Endodermal cell (in vitro differentiated cells): ENCODE measurements at regions not wholly inside any gene's neighbourhood (a gene's known extent, or its start where the extent isn't known, plus 50 kb on each side); places are given as distances from the start of the nearest gene placed in this dataset.

Experiments
- DNase-seq: peaks from one replicate; pipeline ENCODE4 v3.0.0-alpha.2; 2017
- H3K27ac ChIP-seq: 2 replicates; pipeline ENCODE4 v1.5.1; 2013; ENCODE audit warnings: mild to moderate bottlenecking, low read depth, low read length, moderate library complexity
- H3K27me3 ChIP-seq: 2 replicates; pipeline ENCODE4 v1.6.1; 2013; ENCODE audit warnings: mild to moderate bottlenecking, low read length, moderate library complexity; ENCODE audit not compliant: insufficient read depth, control insufficient read depth, poor library complexity, severe bottlenecking
- H3K36me3 ChIP-seq: 2 replicates; pipeline ENCODE4 v1.7.0; 2013; ENCODE audit warnings: mild to moderate bottlenecking, low read length, moderate library complexity; ENCODE audit not compliant: control insufficient read depth, insufficient read depth
- H3K4me1 ChIP-seq: one replicate; pipeline ENCODE4 v1.7.0; 2013; ENCODE audit warnings: low read length; ENCODE audit not compliant: control insufficient read depth, insufficient read depth
- H3K4me3 ChIP-seq: 2 replicates; pipeline ENCODE4 v1.5.1; 2013; ENCODE audit warnings: mild to moderate bottlenecking, low read length, moderate library complexity
- H3K9ac ChIP-seq: 2 replicates; pipeline ENCODE4 v1.6.1; 2013; ENCODE audit warnings: mild to moderate bottlenecking, low read length, moderate library complexity; ENCODE audit not compliant: poor library complexity, severe bottlenecking; ENCODE audit errors: extremely low read depth
- H3K9me3 ChIP-seq: 2 replicates; pipeline ENCODE4 v1.6.1; 2013; ENCODE audit warnings: mild to moderate bottlenecking, low read length, moderate library complexity; ENCODE audit not compliant: control insufficient read depth
- H3K27ac Mint-ChIP-seq: 2 replicates; pipeline ENCODE4 v1.8.0; 2020; ENCODE audit warnings: mixed read lengths
- H3K27me3 Mint-ChIP-seq: 2 replicates; pipeline ENCODE4 v1.8.0; 2021; ENCODE audit warnings: mild to moderate bottlenecking, mixed read lengths; ENCODE audit not compliant: insufficient read depth
- H3K36me3 Mint-ChIP-seq: 2 replicates; pipeline ENCODE4 v1.8.0; 2020; ENCODE audit warnings: low read depth, mixed read lengths
- H3K4me1 Mint-ChIP-seq: 2 replicates; pipeline ENCODE4 v1.8.0; 2020; ENCODE audit warnings: mixed read lengths
- H3K4me3 Mint-ChIP-seq: 2 replicates; pipeline ENCODE4 v1.8.0; 2020; ENCODE audit warnings: mild to moderate bottlenecking, moderate library complexity, mixed read lengths
- H3K9me3 Mint-ChIP-seq: 2 replicates; pipeline ENCODE4 v1.8.0; 2020; ENCODE audit warnings: mild to moderate bottlenecking, mixed read lengths
- WGBS, 2 experiments: methylation state at CpG; one replicate each; pipeline versions ENCODE4 v1.1.5 to v1.1.7; 2013; ENCODE audit warnings: missing lambda C conversion rate in 2 of 2, mixed read lengths in 1 of 2; ENCODE audit not compliant: insufficient coverage in 1 of 2, insufficient read length in 1 of 2; 5-methylcytosine and 5-hydroxymethylcytosine counted together
- TF ChIP-seq, protein P1 (sequence below): fragments of 200-600 bp; sonication (generic); conservative IDR thresholded peaks from 2 replicates; pipeline ENCODE4 v1.5.0; 2021; ENCODE audit warnings: antibody characterized with exemption, mild to moderate bottlenecking

- TF ChIP-seq, protein P1, sequence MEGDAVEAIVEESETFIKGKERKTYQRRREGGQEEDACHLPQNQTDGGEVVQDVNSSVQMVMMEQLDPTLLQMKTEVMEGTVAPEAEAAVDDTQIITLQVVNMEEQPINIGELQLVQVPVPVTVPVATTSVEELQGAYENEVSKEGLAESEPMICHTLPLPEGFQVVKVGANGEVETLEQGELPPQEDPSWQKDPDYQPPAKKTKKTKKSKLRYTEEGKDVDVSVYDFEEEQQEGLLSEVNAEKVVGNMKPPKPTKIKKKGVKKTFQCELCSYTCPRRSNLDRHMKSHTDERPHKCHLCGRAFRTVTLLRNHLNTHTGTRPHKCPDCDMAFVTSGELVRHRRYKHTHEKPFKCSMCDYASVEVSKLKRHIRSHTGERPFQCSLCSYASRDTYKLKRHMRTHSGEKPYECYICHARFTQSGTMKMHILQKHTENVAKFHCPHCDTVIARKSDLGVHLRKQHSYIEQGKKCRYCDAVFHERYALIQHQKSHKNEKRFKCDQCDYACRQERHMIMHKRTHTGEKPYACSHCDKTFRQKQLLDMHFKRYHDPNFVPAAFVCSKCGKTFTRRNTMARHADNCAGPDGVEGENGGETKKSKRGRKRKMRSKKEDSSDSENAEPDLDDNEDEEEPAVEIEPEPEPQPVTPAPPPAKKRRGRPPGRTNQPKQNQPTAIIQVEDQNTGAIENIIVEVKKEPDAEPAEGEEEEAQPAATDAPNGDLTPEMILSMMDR, result no peak
Measured at GRCh38 chr7:109407756-109408155, 838.1 kb downstream of the DNAJB9 start.

DNA sequence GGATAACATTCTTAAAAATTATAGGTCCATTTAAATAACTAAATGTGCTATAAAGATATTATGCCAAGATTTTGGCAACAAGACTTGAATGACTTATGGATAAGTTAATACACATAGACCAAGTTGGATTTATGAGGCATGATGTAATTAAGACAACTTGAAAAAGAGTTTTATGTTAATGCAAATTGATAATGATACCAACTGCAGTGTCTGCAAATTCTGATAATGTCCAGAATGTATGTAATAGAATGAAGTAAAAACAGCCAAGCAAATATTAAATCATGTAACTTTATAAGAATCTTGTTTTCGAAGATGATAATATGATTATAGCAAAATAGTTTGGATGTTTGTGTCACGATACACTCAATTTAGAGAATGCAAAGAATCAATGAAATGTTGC, 868.3 kb downstream of the DNAJB9 start:
- Mint-ChIP-seq H3K4me3 (no peak overlapping the region), H3K27me3 (no peaks in the 10 kb centered on the region), H3K36me3 (no peaks in the 10 kb centered on the region), H3K27ac (no peak overlapping the region), H3K9me3 (no peaks in the 10 kb centered on the region), H3K4me1 (no peaks in the 10 kb centered on the region)
- Histone ChIP-seq H3K27me3 (no peaks in the 10 kb centered on the region), H3K4me1 (no peaks in the 10 kb centered on the region), H3K9ac (no peak overlapping the region), H3K9me3 (no peaks in the 10 kb centered on the region), H3K27ac (no peak overlapping the region), H3K4me3 (no peak overlapping the region), H3K36me3 (no peaks in the 10 kb centered on the region)
- DNase-seq, result no peak
- TF ChIP-seq, protein P1, result no peak
- 85 to 94% methylated on average over 2 of the region's 2 CpGs for WGBS, 2 experiments

More at GRCh38 chr7:109407756-109408155, 838.1 kb downstream of the DNAJB9 start:
- Histone ChIP-seq H3K4me1 (no peaks in the 10 kb centered on the region), H3K27ac (no peak overlapping the region), H3K9me3 (no peaks in the 10 kb centered on the region), H3K9ac (no peak overlapping the region), H3K36me3 (no peaks in the 10 kb centered on the region), H3K4me3 (no peak overlapping the region), H3K27me3 (no peaks in the 10 kb centered on the region)
- no peaks in the 10 kb centered on the region for H3K27me3 Mint-ChIP-seq
- no peaks in the 10 kb centered on the region for H3K36me3 Mint-ChIP-seq
- H3K27ac Mint-ChIP-seq, result no peak overlapping the region
- 89 to 93% methylated on average over 3 of the region's 3 CpGs for WGBS, 2 experiments
- H3K4me3 Mint-ChIP-seq, result no peak overlapping the region
- peaks cover 2% of the 10 kb centered on the region for H3K4me1 Mint-ChIP-seq
- H3K9me3 Mint-ChIP-seq, result no peaks in the 10 kb centered on the region
- DNase-seq, result no peak

DNA sequence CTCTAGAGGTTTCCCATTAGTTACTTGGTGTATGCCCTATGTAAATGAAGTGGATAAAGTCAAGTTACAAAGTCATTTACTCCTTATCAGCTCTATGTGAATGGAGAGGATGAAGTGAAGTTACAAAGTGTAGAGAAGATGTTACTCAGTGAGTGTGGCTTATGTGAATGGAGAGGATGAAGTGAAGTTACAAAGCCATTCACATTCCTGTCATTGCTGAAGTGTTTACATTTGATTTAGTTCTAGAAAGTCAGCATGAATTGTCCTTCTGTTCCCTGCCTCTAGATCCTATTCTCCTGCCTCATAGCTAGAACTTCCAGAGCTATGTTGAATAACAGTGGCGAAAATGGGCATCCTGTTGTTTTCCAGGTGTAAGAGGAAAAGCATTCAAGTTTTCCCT, 880.1 kb downstream of the DNAJB9 start:
- TF ChIP-seq, protein P1, result no peak
- Mint-ChIP-seq H3K36me3 (no peaks in the 10 kb centered on the region), H3K27me3 (no peaks in the 10 kb centered on the region), H3K27ac (no peak overlapping the region), H3K4me1 (no peaks in the 10 kb centered on the region), H3K9me3 (peaks cover 17% of the 10 kb centered on the region), H3K4me3 (no peak overlapping the region)
- Histone ChIP-seq H3K27me3 (no peaks in the 10 kb centered on the region), H3K9ac (no peak overlapping the region), H3K27ac (no peak overlapping the region), H3K4me1 (peaks cover 4% of the 10 kb centered on the region), H3K9me3 (peaks cover 17% of the 10 kb centered on the region), H3K4me3 (no peak overlapping the region), H3K36me3 (no peaks in the 10 kb centered on the region)
- WGBS, 2 experiments, result 80 to 83% methylated on average over 1 of the region's 1 CpG
- DNase-seq, result no peak
